ENCODE measurements at regions not wholly inside any gene's neighbourhood (a gene's known extent, or its start where the extent isn't known, plus 50 kb on each side); places are given as distances from the start of the nearest gene placed in this dataset.

GRCh38 chr15:69855258-69856000, 242.3 kb downstream of the TLE3 start:
- TF ChIP-seq, protein P1, sequence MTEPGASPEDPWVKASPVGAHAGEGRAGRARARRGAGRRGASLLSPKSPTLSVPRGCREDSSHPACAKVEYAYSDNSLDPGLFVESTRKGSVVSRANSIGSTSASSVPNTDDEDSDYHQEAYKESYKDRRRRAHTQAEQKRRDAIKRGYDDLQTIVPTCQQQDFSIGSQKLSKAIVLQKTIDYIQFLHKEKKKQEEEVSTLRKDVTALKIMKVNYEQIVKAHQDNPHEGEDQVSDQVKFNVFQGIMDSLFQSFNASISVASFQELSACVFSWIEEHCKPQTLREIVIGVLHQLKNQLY (CRISPR knock-in tag; IDR thresholded peaks at IDR 0.05), result no peak
- no peak for TF ChIP-seq KAT7 (CRISPR knock-in tag; IDR thresholded peaks at IDR 0.05; ENCODE audit: borderline replicate concordance)
- no peak for TF ChIP-seq USF1 (CRISPR knock-in tag; IDR thresholded peaks at IDR 0.05)
- TF ChIP-seq SMAD3 (CRISPR knock-in tag; IDR thresholded peaks at IDR 0.05; ENCODE audit: borderline replicate concordance), result no peak
- TF ChIP-seq CREB1 (CRISPR knock-in tag; IDR thresholded peaks at IDR 0.05), result no peak
- no peak for TF ChIP-seq CTCF (IDR thresholded peaks at IDR 0.05)
- no peak for TF ChIP-seq ZBTB21 (CRISPR knock-in tag; IDR thresholded peaks at IDR 0.05; ENCODE audit: borderline replicate concordance)
- no peak for TF ChIP-seq HMGA2 (CRISPR knock-in tag; IDR thresholded peaks at IDR 0.05)
- TF ChIP-seq, protein P2, sequence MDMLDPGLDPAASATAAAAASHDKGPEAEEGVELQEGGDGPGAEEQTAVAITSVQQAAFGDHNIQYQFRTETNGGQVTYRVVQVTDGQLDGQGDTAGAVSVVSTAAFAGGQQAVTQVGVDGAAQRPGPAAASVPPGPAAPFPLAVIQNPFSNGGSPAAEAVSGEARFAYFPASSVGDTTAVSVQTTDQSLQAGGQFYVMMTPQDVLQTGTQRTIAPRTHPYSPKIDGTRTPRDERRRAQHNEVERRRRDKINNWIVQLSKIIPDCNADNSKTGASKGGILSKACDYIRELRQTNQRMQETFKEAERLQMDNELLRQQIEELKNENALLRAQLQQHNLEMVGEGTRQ (CRISPR knock-in tag; IDR thresholded peaks at IDR 0.05), result no peak
- TF ChIP-seq FOXK1 (CRISPR knock-in tag; IDR thresholded peaks at IDR 0.05), result no peak
- no peak for TF ChIP-seq ZNF121 (CRISPR knock-in tag; IDR thresholded peaks at IDR 0.05)
- TF ChIP-seq PREB (CRISPR knock-in tag; IDR thresholded peaks at IDR 0.05; ENCODE audit: borderline replicate concordance), result no peak
- TF ChIP-seq CBFB (CRISPR knock-in tag; IDR thresholded peaks at IDR 0.05; ENCODE audit: low read depth), result no peak
- no peak for TF ChIP-seq ZNF138 (CRISPR knock-in tag; conservative IDR thresholded peaks at IDR 0.05)

Data from WTC11 (cell line).